ENCODE measurements at regions not wholly inside any gene's neighbourhood (a gene's known extent, or its start where the extent isn't known, plus 50 kb on each side); places are given as distances from the start of the nearest gene placed in this dataset.

- TF ChIP-seq CTCF (IDR thresholded peaks at IDR 0.05; ENCODE audit: poor library complexity, severe bottlenecking) (no peak), POLR2AphosphoS5 (IDR thresholded peaks at IDR 0.05) (no peak), EP300 (conservative IDR thresholded peaks at IDR 0.05; ENCODE audit: poor library complexity, severe bottlenecking) (no peak), EZH2 (IDR thresholded peaks at IDR 0.05; ENCODE audit: borderline replicate concordance, insufficient read depth, low read length, poor library complexity, severe bottlenecking) (no peak), MXI1 (conservative IDR thresholded peaks at IDR 0.05; ENCODE audit: poor library complexity, severe bottlenecking) (no peak), REST (IDR thresholded peaks at IDR 0.05; ENCODE audit: borderline replicate concordance) (no peak), SMC3 (conservative IDR thresholded peaks at IDR 0.05; ENCODE audit: poor library complexity) (no peak), TAF1 (IDR thresholded peaks at IDR 0.05; ENCODE audit: low read depth) (no peak), RAD21 (conservative IDR thresholded peaks at IDR 0.05) (no peak)
Measured at GRCh38 chr15:60115579-60116380, 111.7 kb downstream of the FOXB1 start.

All from neural cell (in vitro differentiated cells).